Right forelimb (tissue), 1 donor: ENCODE measurements at regions not wholly inside any gene's neighbourhood (a gene's known extent, or its start where the extent isn't known, plus 50 kb on each side); places are given as distances from the start of the nearest gene placed in this dataset.

ENCODE experiments used
- DNase-seq: peaks from one replicate; pipeline ENCODE4 v3.0.0-alpha.2; 2018

DNA sequence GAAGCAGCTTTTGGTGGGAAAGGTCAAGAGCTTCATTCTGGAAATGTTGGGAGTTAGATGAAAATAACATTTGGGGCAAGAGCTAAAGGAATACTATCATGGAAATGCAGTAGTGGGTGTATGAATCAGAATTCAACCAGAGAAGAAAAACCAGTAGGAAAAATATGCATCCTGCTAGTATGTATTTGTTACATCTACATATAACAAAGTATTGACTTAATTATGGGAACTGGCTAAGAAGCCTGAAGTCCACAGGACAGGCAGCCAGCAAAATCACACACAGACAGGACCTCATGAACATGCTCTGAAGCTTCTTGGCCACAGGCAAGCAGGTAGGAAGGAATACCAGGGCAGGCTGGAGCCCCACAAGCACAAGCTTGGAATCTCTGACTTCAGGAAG is 185.8 kb downstream of the FBXO15 start:
- no peak for DNase-seq

DNA sequence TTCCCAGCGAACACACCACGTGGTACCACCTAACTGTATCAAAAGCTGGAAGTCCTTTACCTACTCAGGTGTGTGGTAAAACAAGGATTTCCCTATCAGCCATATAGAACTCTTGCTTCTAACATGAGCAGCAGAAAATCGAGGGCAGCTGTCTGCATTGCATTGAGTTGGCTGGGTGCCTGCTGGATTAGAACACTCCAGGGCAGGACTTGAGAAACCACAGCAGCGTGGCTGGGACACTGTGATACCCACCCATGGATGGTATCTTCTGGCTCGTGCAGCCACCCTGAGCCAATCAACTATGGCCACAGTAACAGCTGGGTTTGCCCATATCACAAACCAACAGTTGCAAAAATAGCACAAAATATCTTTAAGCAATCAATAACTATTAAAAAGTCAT is 188.3 kb downstream of the FBXO15 start:
- no peak for DNase-seq

- DNase-seq, result no peak
Measured at GRCh38 chr18:73954268-73954667, 193.4 kb downstream of the FBXO15 start.

DNA sequence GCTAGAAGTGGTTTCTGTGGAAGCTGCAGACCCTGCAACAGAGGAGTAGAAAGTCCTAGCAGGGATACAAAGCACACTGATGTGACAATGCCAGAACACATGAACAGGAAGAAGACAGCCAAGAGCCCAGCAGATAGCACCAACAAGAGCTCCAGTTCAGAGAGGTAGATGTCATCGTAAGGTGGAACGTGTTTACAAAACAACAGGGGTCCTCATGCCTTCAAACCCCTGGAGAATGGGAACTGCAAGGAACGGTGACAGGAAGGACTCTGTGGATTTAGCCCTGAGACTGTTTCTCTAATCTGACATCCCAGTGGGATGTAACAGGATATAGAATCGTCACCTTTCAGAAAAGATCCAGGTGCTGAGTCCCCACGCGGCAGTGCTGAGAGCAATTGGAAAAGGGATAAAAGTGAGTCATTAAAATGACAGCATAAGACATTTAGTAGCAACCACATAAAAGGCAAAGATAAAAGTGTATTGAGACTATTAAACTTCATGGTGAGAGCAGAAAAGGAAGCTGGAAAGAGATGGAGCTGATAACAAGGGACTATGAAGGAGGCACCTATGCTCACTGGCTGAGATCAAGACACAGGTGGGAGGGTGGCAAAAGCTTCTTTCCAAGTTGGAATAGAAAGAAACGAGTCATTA is 195.2 kb downstream of the FBXO15 start:
- no peak for DNase-seq

DNA sequence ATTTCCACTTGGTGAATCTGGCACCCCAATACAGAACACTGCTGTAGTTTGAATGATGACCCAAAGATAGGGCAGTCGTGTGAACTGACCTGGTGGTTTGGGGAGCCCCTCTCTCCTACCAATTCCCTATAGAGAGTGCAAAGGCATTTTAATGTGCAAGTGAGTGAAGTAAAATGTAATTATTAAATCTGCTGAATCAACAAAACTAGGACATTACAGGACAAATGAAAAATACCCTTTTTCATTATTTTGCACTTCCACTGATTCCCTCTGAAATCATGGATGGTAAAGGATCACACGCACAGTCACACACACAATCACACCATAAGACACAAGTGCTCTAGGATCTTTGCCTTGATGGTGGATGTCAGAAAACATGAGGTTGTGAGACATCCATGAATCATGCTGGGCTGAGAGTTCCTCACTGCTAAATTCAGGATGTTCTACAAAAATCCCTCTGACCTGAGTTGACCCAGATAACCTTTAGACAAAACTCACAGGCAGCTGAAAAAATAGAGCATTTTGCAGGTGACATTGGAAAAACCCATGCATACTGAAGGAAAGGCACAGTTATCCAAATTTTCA is 197.4 kb downstream of the FBXO15 start:
- DNase-seq, result no peak

GRCh38 chr18:73948497-73948896 is 199.1 kb downstream of the FBXO15 start:
- no peak for DNase-seq

DNA sequence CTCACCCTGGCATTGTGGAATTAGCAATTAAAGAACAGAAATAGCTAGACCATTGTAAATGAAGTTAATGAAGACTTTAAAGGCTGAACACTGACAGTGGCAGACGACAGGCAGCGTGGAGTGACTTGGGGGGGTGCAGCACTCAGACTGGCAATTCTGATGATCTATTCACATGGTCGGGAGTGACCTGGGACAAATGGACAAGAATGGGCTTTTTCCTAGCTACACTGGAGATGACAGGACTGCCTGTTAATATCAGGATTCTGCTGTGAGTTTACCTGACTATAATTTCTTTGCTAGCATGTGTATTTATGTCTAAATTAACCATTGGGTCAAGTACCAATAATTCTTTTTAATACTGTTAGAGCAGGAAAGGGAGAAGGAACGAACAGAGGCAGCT is 199.6 kb downstream of the FBXO15 start:
- no peak for DNase-seq

- no peak for DNase-seq
Measured at GRCh38 chr18:73947180-73947921, 200.3 kb downstream of the FBXO15 start.

DNA sequence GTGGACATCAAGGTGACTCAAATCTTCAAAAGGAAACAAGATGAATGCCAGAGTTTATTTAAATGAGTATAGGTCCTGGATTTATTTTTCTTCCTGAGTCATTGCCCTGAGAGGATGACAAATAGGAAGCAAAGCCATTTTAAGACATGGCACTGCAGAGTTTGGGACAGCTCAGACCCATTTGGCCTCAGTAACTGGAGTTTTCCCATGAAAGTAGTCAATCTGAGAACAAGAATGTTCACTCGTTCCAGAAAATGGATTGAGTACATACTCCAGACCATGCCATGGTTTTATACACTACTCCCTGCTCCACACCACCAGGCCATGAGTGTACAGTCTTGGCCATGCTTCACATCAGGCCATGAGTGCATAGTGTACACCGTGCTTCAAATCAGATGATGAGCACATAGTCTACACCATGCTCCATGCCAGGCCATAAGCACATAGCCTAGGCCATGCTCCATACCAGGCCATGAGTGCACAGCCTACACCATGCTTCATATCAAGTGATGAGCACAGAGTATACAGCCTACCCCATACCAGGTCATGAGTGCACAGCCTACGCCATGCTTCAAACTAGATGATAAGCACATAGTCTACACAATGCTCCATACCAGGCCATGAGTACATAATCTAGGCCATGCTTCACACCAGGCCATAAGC is 202.4 kb downstream of the FBXO15 start:
- DNase-seq, result no peak

GRCh38 chr18:73944715-73945114 is 202.9 kb downstream of the FBXO15 start:
- no peak for DNase-seq

DNA sequence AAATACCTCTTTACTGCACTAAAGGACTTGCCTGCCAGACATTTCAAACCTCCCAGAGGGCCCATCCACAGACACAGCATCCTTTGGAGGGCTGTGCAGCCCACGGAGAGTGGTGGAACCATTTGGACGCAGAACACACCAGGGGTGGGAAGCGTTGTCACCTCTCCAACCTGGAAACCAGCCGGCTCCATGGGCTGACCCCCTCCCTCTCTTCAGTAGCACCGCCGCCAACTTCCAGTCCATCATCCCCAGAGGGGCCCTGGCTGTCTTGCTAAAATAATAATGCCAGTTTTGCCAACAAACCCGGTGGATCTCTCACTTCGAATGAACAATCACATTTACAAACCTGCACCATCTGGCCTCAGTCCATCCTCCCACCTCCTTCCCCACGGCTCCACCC is 203.9 kb downstream of the FBXO15 start:
- no peak for DNase-seq

- DNase-seq, result no peak
Measured at GRCh38 chr18:73942956-73943355, 204.7 kb downstream of the FBXO15 start.

DNA sequence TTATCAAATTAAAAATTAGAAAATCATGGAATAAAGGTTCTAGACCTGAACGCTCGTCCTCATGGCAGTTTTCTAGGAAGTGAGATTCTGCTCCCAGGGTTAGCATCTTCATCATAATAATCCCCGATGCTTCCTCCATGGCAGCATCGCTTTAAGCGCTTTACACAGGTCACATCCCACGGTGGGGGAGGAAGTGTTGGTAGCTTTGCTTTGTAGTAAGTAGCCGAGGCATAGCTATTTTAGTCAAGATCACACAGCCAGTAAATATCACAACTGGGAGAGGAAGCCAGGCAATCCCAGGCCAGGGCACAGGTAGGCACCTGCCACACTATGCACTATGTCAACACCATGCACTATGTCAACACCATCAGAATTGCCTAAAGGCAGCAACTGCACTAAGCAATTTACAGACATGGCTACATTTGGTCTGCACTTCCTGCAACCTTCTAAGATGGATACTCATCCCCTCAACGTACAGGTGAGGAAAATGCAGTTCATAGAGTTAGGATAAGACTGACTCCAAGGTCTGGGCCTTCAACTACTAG is 205.5 kb downstream of the FBXO15 start:
- DNase-seq, result no peak

GRCh38 chr18:73940721-73941120 is 206.9 kb downstream of the FBXO15 start:
- no peak for DNase-seq

DNA sequence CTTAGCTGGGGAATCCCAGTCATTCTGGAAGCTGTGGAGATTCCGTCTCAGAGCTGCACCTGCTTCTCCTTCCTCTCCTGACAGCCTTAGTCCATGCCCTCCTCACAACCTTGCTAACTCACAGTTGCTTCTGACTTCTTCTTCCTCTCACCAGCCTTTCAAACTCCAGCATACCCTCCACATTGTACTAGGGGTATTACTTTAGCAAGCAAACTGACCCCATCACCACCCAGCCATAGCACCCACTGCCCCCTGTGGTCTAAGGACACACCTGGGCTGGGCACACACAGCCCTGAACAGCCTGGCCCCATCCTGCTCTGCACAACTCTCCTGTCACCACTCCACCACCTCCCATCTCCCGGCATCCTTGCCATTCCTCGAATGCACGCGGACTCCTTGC is 208.2 kb downstream of the FBXO15 start:
- DNase-seq, result no peak

DNA sequence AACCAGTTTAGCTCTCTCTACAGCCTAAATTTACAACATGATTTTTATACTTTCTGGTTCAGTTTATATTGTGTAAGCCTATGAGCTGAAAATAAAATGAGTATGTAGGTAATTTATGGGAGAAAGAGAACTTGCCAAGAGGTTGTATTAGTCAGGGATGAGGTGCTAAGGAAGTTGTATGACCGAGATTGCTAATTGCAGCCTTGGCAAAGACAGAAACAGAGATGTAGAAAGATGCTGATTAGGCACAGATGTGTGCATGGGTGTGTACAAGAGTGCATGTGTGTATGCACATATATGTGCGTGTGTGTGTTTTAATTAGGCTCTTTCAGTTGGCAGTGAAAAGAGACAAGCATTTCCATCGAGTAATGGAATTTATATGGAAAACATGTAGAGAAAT is 213.9 kb downstream of the FBXO15 start:
- DNase-seq, result no peak

GRCh38 chr18:73932976-73933375 is 214.7 kb downstream of the FBXO15 start:
- DNase-seq, result no peak

DNA sequence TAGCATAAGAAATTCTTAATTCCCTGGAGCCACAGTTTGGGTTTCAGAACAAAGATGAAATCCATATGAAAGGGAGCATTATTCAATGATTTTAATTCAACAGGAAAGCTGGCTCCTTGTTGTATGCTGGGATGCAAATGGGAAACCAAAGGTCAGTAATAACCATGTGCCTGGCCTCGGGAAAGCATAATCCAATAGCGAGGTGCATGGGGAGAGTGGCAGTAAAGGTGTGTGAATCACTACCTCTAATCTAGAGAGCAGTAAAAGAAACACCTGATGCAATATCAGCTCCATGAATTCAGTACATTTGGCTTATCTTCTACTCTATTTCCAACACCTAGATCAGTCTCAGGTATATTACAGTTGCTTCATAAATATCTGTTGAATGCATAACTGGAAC is 220.1 kb downstream of the FBXO15 start:
- DNase-seq, result no peak

- no peak for DNase-seq
Measured at GRCh38 chr18:73924836-73925235, 222.8 kb downstream of the FBXO15 start.

- DNase-seq, result no peak
Measured at GRCh38 chr18:73924307-73924706, 223.3 kb downstream of the FBXO15 start.

- DNase-seq, result no peak
Measured at GRCh38 chr18:73923866-73924265, 223.8 kb downstream of the FBXO15 start.

DNA sequence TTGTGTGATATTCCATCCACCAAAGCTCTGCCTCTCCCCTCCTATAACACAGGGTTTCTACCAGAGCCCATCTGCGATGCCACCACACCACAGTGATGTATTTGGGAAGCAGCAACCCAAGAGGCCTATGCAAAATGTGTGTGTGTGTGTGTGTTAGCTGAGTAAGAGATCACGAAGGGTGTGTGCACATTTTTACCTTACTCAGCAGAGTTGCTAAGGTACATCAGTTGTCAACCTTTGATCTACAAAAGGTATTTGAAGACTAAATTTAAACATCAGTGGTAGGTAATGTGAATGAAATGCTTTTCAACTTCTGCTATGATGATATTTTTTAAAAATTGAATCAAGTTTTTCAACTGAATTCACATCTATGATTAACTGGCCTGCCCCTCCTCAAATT is 227.6 kb downstream of the FBXO15 start:
- DNase-seq, result no peak

DNA sequence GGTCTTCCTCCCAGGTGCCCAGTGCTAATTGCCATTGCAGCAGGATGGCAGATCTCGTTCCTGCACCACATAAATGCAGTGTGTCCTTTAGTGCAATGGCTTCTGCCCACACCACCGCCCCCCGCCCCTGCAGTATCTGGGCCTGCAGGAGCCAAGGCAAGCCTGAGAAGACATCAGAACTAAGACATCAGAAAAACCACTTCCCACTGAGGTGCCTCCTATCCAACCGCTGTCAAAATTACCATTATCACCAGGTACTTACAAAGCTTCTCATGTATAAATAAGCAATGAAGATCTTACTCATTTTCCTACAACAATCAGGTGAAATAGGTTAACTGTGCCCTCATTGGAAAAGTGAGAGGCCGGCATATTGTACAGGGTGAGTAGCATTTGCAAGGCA is 228.8 kb downstream of the FBXO15 start:
- DNase-seq, result no peak

- DNase-seq, result no peak
Measured at GRCh38 chr18:73917046-73917445, 230.6 kb downstream of the FBXO15 start.
